GM18867 (cell line): ENCODE measurements at regions not wholly inside any gene's neighbourhood (a gene's known extent, or its start where the extent isn't known, plus 50 kb on each side); places are given as distances from the start of the nearest gene placed in this dataset.
A peak's percentile ranks its signal among the peaks of the same experiment; 100 is the strongest.
"Not testable (repeated sequence)": the region's sequence is repeated elsewhere in the genome, so short reads cannot be mapped to it uniquely, and the experiment has no call there.

Source experiments
- ATAC-seq: cut with Tn5 transposase; IDR thresholded peaks from one replicate; pipeline ENCODE4 v1.9.1; 2021; ENCODE audit warnings: mild to moderate bottlenecking, moderate library complexity; ENCODE audit not compliant: unreplicated experiment

DNA sequence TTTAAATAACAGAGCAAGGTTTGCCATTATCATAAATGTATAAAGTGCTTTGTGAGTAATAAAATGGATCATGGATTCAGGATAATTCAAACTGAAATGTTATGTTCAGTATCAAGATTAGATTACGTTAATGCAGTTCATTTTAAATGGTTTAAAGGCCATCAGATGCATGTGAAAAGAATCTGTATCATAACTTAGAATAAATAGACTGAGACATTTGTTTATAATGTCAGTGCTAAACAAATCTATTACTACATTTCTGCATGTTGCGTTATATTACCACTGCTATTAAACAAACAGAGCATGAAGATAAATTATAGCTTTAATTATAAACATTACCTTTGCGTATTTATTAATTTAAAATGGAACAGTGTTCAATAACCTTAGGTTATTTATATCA lies 160.2 kb downstream of the TOX3 start:
- ATAC-seq = no peak

DNA sequence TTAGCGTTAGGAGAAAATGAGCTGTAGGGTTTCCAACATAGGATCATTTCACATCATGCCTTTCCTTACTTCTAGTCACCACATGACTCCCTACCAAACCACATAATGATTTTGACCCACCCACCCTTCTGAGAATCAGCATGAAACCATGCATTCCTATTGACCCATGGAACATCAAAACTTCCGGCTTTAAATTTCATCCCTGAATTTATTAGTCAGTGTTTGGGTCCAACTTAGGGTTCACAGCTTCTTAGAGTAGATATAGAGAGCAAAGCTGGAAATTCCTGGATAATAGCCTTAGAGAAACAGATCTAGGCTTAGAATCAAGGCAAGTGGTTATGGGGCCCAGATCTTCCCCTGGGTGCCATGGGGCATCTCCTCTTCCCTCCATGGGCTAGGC lies 162.6 kb downstream of the TOX3 start:
- no peak for ATAC-seq

DNA sequence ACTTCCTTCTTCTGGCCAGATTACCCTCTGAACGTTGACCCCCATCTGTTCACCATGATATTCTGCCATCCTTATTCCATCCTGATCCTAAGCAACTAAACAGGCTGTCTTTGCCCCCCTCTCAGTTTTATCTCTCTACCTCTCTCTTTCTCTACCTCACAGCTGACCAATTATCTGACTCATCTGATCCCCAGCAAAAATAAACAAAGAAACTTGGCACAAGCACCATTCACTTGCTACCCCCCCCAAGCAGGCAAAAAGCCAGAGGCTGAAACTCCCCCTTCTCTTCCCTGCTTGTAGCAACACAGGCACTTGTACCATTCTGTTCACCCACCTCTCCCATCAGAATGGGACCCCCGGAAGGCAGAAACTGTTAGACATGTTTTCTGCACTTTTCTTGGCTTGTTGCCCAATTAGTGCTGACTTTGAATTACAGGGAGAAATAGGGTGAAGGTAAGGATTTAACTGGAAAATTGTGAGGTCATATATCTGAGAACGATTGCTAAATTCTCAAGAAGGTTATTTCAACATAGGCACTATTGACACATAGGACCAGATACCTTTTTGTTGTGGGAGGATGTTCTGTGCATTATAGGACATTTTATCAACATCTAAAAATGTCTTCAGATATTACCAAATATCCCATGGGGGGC lies 163.2 kb downstream of the TOX3 start:
- ATAC-seq = no peak

DNA sequence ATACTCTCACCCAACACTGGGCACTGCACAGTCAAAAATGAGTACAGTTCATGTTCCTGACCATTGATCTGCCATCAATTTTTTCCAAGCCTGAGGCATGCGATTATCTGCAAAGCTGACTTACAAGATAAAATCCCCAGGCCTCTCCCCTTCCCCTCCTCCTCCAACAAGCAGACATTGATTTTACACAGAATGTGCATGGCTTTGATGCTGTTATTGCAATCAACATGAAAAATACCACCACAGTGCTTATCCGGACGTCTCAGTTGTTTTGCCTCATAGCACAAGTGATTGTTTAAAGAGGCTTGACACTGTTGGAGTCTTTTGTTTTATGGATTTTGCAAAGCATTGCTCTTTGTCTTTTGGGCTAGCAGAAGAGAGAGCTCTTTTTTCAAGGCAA lies 163.8 kb downstream of the TOX3 start:
- ATAC-seq = no peak

DNA sequence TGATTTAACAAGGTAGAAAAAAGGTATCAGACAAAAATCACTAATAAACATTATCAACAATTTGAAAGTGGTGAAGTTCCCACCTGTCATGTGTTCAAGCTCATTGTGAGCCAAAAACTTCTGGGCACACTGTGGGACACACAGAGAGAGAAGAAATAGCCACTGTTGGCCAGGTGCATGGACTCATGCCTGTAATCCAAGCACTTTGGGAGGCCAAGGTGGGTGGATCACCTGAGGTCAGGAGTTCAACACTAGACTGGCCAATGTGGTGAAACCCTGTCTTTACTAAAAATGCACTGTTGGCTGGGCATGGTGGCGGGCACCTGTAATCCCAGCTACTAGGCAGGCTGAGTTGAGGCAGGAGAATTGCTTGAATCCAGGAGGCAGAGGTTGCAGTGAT lies 167.4 kb downstream of the TOX3 start:
- no peak for ATAC-seq

DNA sequence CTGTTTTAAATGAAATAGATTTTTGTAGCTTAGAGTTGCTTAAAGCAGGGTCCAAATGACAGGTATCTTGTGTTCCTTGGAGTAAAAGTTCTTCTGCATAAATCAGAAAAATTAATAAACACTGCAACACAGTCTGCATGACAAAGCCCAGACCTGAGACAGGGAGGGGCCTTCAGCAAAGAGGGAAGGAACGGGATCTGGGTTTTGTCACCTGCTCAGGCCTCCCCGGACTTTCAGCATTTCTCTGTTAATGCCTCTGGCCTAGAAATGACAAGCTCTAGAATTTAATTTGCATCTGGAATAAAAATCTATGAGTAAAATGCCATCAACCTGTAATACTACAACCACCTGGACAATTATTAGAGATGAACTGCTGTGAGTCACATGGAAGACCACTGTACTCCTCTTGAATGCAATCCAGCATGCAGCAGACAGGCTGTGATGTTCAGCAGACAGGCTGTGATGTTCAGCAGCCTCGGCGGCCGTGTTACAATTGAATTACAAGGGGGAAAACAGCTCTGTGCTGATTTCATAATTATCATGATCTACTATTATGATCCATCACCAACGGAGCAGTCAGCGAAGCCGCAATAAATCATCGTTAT lies 170.2 kb downstream of the TOX3 start:
- no peak for ATAC-seq

DNA sequence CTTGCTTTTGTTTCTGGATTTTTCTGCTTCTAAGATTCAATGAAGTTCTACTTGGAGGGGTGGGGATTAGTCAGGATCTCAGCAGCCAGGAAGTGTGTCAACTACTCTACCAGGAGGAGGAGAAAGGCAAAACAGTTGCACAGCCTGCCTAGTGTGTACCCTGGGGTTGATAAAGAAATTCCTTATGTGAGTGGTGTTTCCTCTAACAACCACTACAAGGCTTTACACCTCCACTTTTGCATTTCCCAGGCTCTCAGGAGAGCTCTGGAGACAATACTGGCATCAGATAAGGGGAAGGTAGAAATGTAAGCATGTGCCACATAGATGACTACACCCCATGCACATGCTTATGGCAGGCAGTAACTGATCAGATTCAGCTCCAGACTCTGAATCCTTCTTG lies 174.6 kb downstream of the TOX3 start:
- no peak for ATAC-seq

DNA sequence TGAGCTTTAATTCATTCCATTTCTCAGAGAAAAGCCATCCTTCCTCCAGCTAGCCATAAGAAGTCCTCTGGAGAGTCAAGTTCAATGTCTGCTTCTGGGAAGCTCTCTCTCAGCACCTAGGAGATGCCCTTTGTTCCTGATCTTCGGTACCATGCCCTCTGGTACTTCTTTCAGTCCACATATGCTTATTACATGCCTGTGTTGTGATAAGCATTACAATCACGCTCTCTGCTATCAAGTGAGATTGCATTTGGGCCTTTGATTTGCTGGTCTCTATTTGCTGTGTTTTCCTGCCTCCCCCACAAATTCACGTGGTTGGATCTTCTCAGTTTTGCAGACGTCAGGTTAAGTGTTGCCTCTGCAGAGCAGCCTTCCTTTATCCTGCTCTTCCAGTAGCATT lies 178.1 kb downstream of the TOX3 start:
- no peak for ATAC-seq

DNA sequence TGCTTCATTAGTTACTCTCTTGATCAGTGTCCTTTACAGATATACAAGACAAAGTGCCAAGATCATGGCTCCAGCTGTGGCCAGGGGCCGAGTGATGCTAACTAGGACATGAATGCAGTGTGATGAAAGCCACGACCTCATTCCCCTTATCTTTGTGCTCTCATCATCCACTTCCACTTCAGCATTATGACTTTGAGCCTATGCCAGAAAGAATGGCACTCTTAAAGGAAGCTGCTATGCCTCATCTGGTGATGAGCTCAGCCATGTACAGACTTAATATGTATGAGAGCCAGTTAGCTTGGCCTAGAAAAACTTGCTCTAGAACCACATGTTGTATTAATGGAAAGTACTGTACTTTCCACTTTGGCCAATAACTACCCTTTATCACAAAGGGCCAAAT lies 179.1 kb downstream of the TOX3 start:
- no peak for ATAC-seq

DNA sequence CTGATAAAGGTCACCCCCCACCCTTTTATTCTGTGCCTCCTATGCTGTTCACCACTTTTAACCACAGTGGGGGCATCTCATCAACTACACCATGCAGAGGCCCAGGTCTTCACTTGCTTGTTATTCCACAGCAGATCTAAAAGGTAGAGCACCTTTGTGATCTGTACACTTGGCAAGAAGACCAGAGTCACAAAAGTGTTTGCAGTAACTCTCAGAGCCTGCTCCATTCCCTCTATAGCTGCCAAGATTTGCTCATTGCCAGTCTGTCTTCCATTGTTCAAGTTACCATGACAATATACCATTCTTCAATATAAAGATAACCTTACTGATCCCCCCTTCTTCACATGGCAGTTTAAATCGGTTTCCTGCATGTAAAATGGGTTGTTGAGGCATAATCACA lies 180.0 kb downstream of the TOX3 start:
- ATAC-seq = no peak

DNA sequence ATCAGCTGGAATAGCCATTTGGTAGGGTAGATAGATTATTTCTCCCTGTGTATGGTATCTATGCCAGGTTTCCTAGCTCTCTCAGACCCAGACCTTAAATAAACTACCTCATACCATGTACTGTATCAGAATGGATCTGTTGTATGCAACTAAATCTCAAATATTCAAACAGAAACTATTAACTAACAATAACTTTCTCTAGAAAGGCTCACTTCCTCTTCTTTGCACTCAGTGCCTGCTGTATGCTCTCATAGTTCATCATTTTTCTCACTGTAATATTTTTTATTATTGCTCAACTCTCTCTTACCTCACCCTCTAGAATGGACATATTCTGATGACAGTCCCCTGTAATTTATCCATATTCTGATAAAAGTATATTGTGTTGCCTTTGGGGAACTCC lies 182.4 kb downstream of the TOX3 start:
- peak; percentile 81 for ATAC-seq

DNA sequence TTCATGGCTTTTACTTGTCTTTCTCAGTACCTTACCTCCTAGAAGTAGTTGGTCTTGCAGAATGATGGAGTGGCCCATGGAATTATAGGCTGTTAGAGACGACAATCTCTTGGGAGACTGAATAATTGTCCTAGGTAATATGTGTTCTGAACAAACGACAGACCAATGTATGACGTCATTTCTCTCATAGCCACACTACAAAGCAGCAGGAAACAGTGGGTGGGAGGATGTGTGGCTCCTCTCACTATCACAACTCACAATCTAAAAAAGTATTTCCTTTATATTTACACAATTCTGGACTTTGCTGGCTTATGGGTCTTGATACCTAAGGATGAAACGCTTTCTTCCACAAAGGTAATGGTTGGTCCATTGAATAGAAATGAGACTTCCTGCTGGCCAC lies 183.9 kb downstream of the TOX3 start:
- ATAC-seq = no peak

DNA sequence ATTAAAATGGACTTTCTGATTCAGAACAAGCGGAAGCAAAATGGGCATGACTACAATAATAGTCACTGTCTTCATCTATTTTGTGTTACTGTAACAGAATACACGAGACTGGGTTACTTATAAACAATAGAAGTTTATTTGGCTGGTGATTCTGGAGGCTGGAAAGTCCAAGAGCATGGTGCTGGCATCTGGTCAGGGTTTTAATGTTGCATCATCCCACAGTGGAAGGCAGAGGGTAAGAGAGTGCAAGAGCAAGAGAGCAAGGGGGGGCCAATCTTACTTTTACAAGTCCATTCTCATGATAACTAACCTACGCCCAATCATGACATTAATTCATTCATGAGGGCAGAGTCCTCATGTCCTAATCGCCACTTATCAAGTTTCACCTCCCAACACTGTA lies 189.2 kb downstream of the TOX3 start:
- no peak for ATAC-seq

DNA sequence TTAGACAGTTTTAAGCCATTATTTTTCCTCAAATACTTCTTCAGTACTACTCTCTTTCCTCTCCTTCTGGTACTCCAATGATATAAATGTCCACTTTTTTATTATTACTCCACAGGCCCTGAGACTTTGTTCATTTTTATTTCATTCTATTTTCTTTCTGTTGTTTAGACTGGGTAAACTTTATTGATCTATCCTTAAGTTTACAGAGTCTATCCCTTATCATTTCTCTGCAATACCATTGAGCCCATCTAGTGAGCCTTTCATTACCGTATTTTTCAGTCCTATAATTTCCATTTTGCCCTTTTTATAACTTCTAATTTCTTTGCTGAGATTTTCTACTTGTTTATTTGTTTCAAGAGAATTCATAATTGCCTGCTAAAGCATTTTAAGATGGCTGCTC lies 193.7 kb downstream of the TOX3 start:
- no peak for ATAC-seq

DNA sequence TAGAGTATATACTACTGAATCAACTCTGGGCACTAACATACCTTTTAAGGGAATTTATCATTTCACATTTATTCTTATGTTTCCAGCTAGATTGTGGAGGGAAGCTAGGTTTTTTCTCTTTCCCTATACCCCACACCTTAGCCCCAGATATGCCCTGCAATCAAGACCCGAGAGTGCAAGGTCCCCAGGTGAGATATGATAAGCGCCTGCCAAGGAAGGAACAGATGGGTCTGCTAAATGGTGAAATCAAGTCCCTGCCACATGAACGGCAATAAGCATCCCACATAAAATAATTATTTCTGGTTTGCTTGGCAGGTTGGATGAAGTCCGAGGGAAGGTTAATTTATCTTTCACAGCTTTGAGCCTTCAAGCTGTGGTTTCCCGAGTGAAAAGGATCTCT lies 195.5 kb downstream of the TOX3 start:
- ATAC-seq = no peak

DNA sequence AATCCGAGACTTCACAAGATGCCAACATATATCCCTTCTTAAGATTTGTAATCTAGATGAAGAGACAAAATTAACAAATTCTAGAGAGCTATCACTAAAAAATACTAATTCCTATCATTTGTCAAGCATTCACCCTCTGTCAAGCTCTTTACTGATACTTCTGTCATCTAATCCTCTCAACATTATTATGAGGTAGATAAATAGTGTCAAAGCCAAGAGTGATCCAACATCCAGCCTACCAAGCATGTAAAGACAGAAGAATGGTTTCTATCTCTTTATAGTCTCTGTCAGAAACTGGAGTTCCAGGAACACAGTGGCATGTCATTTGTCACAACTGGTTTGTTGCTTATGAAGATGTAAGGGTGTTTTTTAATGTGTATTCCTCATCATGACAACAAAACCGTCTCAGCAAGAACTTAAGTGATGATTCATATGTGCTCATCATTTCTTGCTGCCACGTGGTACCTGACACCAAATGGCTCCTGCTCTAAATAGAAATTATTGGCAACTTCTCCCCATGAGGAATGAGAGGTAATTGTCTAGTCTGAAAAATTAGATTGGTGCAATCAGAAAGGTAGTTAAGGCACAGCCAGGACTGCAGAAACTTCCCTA lies 196.8 kb downstream of the TOX3 start:
- no peak for ATAC-seq

DNA sequence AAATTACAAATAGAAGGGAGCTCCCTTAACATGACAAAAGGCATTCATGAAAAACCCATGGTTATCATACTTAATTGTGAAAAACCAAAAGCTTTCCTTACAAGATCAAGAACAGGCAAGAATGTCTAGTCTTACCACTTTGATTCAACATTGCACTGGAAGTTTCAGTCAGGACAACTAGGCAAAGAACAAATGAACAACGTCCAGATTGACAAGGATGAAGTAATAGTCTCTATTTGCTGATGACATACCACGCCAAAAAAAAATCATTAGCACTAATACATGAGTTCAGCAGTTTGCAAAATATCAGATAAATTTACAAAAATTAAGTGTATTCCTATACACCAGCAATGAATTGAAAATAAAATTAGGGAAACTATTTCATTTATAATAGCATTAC lies 200.2 kb downstream of the TOX3 start:
- no peak for ATAC-seq

DNA sequence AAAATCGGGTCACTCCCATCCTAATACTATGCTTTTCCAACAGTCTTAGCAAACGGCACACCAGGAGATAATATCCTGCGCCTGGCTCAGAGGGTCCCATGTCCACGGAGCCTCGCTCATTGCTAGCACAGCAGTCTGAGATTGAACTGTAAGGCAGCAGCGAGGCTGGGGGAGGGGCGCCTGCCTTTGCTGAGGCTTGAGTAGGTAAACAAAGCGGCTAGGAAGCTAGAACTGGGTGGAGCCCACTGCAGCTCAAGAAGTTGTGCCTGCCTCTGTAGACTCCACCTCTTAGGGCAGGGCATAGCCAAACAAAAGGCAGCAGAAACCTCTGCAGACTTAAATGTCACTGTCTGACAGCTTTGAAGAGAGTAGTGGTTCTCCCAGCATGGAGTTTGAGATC lies 213.3 kb downstream of the TOX3 start:
- not testable (repeated sequence) for ATAC-seq

DNA sequence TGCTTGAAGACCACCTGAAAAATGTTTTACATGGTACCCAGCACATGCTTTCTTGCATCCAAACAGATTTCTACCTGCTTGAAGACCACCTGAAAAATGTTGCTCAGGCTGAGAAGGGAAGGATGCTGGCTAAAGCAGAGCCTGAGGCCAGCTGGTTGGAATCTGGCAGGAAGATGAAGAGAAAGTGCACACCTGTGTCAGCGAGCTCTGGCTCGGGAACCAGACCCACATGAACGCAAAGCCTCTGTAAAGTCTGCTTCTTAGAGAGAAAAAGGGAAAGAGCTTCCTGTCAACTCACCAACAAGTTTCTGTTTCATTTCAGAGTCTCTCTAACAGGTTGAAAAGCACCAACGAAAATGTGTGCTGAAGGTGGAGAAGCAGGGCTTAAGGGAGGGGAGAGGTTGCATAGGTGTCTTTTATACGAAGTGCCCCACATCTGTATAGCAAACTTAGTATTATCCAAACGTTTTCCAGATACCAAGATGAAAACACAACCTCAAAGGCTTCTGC lies 226.0 kb downstream of the TOX3 start:
- ATAC-seq = no peak

DNA sequence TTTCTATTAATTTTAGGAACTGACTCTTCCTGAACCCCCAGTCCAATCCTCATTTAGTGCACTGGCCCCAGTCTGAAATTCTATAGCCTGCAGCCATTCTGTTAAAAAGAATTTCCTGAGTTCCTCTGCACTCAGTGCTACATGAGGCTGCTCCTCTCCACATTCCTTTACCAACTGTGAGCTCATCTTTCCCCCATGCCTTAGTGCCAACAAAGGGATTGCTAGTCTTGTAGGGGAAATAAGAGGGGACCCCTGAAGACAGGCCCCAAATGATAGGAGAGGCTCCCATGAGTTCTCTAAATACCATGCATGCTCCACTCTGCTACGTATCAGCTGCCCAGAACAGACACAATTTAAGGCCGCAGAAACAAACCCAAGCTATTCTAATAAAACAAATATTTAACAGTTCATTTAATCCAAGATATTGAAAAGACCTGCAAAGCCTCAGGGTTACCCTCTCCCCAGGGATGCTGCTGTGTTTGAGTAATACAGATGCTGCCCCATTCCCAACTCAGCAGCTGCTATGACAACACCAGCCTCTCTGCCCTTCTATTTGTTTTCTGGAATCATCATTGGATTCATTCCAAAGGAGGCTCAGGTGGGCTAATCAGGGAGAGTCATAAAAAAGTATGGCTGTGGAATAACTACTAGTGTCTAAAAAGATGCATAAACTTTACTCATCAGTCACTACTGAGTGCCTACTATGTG lies 228.5 kb downstream of the TOX3 start:
- no peak for ATAC-seq

DNA sequence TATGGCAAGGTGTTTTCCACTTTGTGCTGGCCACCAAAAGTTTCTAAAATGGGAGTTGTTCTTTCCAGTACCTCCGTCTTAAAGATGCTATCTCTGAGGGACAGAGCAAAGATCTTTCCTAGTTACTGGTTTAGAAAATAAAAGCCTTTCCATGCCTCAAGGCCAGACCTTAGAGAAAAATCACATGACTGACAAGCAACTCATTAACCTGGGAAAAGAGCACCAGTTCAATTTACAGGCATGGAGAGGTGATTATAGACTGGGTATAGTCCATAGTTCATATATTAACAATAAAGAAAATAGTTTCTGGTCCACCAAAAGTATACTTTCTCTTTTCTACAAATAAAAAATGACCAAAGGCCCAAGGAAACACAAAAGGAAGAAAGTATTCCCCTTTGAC lies 230.7 kb downstream of the TOX3 start:
- ATAC-seq = no peak

DNA sequence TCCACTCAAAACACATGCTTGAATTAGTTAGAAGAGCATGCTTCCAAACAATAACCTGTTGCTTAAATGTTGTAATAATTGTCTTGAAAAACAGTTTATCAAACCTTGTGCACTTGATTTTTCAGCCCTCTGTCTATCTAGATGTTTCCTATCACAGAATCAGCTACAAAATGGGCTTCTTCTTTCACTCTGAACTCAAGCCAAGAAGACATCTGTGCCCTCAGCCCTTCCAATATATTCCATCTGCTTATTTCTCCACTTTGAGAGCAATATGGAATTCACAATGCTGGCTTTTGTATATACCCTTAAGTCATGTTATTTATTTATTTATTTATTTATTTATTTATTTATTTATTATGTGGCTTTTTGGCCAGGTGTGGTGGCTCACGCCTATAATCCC lies 234.2 kb downstream of the TOX3 start:
- ATAC-seq = no peak
